ENCODE measurements at regions not wholly inside any gene's neighbourhood (a gene's known extent, or its start where the extent isn't known, plus 50 kb on each side); places are given as distances from the start of the nearest gene placed in this dataset.

DNA sequence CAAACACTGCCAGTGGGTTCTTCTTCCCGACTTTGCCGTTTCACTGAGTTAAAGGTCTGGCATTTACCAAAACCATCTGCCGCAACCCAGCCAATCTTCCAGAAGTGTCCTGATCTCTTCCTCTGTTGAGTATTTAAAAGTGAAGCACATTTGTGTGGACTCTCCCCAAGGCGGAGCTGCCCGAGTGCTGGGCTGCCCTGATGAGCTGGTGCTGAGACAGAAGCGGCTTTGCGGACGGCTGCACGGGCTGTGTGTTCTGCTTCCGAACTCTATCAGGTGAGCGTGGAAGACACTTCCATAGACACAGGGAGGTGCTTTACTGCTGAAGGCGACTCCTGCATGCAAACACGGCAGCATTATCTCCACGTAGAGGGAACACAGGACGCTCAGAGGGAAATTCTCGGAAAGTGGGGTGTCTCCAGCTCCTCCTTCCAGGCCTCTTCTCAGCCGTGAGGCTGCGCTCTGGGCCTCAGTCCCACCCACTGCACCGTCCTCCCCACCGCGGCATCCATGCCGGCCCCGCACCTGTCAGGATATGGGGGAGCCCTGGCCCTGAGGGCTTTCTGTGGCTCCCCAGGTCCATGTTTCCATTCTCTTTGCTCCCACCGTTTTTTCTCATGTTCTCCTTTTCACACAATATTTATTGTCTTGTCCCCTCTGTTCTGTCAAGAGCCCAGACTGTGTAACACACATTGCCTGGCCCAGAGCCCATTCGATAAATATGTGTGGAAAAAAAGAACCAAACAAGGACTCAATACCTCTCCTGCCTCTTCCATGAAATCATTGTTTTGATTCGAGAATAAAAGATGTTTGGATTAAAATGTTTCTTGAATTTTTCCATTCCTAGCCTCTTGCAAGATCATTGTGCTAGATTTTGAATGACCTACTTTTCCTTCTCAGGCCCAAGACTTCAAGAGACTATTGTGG, 205.1 kb downstream of the DLL1 start:
- no peaks in the 10 kb centered on the region for H3K36me3 ChIP-seq
- DNase-seq (ENCODE audit: extremely low spot score): no peak
- intact Hi-C loops (cut with DNase I): loop anchor here (10.0 kb wide), 1 partner anchor 121 kb away; no protein-coding TSS in a partner anchor
- no peaks in the 10 kb centered on the region for H3K9me3 ChIP-seq
- TF ChIP-seq, protein P1, sequence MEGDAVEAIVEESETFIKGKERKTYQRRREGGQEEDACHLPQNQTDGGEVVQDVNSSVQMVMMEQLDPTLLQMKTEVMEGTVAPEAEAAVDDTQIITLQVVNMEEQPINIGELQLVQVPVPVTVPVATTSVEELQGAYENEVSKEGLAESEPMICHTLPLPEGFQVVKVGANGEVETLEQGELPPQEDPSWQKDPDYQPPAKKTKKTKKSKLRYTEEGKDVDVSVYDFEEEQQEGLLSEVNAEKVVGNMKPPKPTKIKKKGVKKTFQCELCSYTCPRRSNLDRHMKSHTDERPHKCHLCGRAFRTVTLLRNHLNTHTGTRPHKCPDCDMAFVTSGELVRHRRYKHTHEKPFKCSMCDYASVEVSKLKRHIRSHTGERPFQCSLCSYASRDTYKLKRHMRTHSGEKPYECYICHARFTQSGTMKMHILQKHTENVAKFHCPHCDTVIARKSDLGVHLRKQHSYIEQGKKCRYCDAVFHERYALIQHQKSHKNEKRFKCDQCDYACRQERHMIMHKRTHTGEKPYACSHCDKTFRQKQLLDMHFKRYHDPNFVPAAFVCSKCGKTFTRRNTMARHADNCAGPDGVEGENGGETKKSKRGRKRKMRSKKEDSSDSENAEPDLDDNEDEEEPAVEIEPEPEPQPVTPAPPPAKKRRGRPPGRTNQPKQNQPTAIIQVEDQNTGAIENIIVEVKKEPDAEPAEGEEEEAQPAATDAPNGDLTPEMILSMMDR (IDR thresholded peaks at IDR 0.05): no peak
- TF ChIP-seq EP300 (IDR thresholded peaks at IDR 0.05) (no peak), POLR2AphosphoS5 (IDR thresholded peaks at IDR 0.05) (peak in 1 of 2 donors; percentile 35), POLR2A (IDR thresholded peaks at IDR 0.05; ENCODE audit: low read depth) (no peak)
- peaks cover 0 to 2% (median 0%) of the 10 kb centered on the region in 4 donors for H3K27me3 ChIP-seq
- peak overlapping the region in 3 of 4 donors; percentile 3 to 43 (median 24) for H3K4me3 ChIP-seq
- H3K27ac ChIP-seq (replicated peaks in 1 of 4): peak overlapping the region; percentile 68 to 84 (median 78)
- WGBS: 77% methylated on average over 19 of the region's 26 CpGs
- peaks cover 0 to 33% (median 19%) of the 10 kb centered on the region in 4 donors for H3K4me1 ChIP-seq

DNA sequence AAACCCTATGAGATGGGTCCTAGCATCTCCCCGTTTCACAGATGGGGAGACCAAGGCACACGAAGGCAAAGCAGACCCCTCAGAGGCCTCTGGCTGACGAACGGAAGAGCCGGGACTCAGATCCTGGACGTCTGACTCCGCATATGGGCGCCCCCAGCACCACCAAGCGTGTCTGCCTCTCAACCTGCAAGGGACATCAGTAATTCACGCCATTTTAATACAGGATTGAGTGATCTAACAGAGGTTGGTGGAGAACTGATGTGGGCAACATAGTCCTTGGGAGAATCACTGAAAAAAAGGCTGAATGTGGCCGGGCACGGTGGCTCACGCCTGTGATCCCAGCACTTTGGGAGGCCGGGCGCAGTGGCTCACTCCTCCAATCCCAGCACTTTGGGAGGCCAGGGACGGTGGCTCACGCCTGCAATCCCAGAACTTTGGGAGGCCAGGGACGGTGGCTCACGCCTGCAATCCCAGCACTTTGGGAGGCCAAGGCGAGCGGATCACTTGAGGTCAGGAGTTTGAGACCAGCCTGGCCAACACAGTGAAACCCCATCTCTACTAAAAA, 206.6 kb downstream of the DLL1 start:
- 96% methylated on average over 8 of the region's 21 CpGs for WGBS
- TF ChIP-seq, protein P1 (IDR thresholded peaks at IDR 0.05): no peak
- no peak for TF ChIP-seq EP300 (IDR thresholded peaks at IDR 0.05)
- no peak for TF ChIP-seq POLR2AphosphoS5 (IDR thresholded peaks at IDR 0.05)
- no peak for TF ChIP-seq POLR2A (IDR thresholded peaks at IDR 0.05; ENCODE audit: low read depth)
- intact Hi-C loops (cut with DNase I): loop anchor here (10.0 kb wide), 1 partner anchor 119 kb away; no protein-coding TSS in a partner anchor
- no peak overlapping the region for H3K4me3 ChIP-seq
- H3K27ac ChIP-seq (replicated peaks in 1 of 4): no peak overlapping the region
- peaks cover 0 to 5% (median 0%) of the 10 kb centered on the region in 4 donors for H3K27me3 ChIP-seq
- no peak for DNase-seq (ENCODE audit: extremely low spot score)
- H3K36me3 ChIP-seq: no peaks in the 10 kb centered on the region
- H3K9me3 ChIP-seq: no peaks in the 10 kb centered on the region
- H3K4me1 ChIP-seq: peaks cover 0 to 27% (median 19%) of the 10 kb centered on the region in 4 donors

DNA sequence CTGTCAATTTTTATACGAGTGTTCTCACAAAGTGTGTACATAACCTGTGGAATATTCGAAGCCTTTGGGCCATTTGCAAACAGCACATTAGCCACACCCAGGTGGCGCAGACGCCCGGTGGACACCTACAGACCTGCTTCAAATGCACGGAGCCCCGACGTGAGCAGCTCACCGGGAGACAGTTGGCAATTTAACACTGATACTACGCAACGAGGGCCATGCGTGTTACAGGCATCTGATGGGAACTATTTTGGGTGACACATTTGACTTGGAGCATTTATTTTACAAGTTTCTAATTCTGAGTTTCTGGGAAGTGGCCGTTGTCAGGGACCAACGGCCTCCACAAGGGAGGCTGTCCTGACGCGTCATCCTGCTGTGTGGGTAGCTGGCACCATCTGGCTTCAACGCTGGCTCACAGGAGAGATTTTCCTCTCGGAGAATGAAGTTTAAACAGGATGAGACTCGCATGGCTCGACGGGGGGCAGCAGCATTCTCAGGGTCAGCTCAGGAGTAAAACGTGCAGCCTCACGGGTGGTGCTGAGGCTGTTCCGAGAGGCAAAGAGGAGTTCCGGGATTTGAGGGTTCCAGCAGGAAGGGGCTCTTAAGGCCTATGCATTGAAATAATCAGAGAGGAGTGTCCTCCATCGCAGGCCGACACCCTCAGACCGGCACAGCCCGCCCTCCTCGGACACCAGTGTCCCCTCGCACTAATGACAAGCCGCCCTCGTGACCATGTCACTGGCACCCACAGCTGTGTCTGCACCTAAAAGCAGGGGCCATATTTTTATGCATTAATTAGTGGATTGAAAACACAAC, 207.4 kb downstream of the DLL1 start:
- H3K4me1 ChIP-seq: peaks cover 0 to 27% (median 17%) of the 10 kb centered on the region in 4 donors
- intact Hi-C loops (cut with DNase I): loop anchor here (10.0 kb wide), 1 partner anchor 119 kb away; no protein-coding TSS in a partner anchor
- peaks cover 0 to 5% (median 0%) of the 10 kb centered on the region in 4 donors for H3K27me3 ChIP-seq
- DNase-seq (ENCODE audit: extremely low spot score): no peak
- H3K4me3 ChIP-seq: no peak overlapping the region
- TF ChIP-seq, protein P1 (IDR thresholded peaks at IDR 0.05): no peak
- TF ChIP-seq EP300 (IDR thresholded peaks at IDR 0.05) (no peak), POLR2AphosphoS5 (IDR thresholded peaks at IDR 0.05) (no peak)
- no peak overlapping the region for H3K27ac ChIP-seq (replicated peaks in 1 of 4)
- no peaks in the 10 kb centered on the region for H3K9me3 ChIP-seq
- 89% methylated on average over 27 of the region's 33 CpGs for WGBS
- no peaks in the 10 kb centered on the region for H3K36me3 ChIP-seq

DNA sequence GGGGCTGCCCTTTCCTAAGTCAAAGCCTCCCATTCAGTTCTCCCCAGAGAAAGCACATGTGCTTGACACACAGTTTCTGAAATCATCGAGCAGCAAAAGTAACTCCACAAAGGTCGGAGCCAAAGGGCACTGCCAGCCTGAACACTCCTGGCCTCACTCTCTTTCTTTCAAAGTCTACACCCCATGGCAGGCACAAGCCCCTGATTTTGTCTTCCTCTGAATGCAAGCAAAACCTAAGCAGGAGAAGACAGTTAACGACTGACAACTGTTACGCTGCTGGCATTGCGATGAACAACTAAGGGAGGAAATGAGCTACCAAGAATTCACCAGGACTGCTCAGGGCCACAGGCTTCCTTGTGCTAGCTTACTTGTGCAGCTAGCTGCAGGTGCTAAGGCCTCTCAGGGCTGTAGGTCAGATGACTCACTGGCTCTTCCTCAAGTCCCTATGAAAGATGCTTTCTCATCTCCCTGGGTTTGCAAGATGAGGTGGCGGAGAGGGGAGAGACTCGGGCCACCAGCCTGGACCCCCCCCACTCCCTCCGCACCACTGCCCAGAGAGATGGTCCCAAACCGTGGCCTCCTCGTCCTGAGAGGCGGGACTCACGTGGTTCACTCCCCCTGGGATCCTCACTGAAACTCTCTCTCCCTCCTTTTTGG, 208.2 kb downstream of the DLL1 start:
- Histone ChIP-seq H3K4me1 (peaks cover 0 to 27% (median 17%) of the 10 kb centered on the region in 4 donors), H3K36me3 (no peaks in the 10 kb centered on the region), H3K27me3 (peaks cover 0 to 5% (median 0%) of the 10 kb centered on the region in 4 donors), H3K27ac (replicated peaks in 1 of 4) (no peak overlapping the region), H3K9me3 (no peaks in the 10 kb centered on the region), H3K4me3 (no peak overlapping the region)
- TF ChIP-seq, protein P1 (IDR thresholded peaks at IDR 0.05): no peak
- TF ChIP-seq EP300 (IDR thresholded peaks at IDR 0.05) (no peak), POLR2AphosphoS5 (IDR thresholded peaks at IDR 0.05) (no peak), POLR2A (IDR thresholded peaks at IDR 0.05; ENCODE audit: low read depth) (no peak)
- intact Hi-C loops (cut with DNase I): loop anchor here (10.0 kb wide), 1 partner anchor 118 kb away; no protein-coding TSS in a partner anchor
- DNase-seq (ENCODE audit: extremely low spot score): no peak
- 75% methylated on average over 12 of the region's 12 CpGs for WGBS

Measured in esophagus muscularis mucosa (tissue), 4 donors.